Coronary artery (tissue), 2 donors: ENCODE measurements at regions not wholly inside any gene's neighbourhood (a gene's known extent, or its start where the extent isn't known, plus 50 kb on each side); places are given as distances from the start of the nearest gene placed in this dataset.

Source experiments
- DNase-seq: peaks from one replicate; pipeline ENCODE4 v3.0.0-alpha.2; 2017; ENCODE audit warnings: low spot score
- H3K27ac ChIP-seq, 2 donors: fragments of 200-600 bp; sonication (generic); one replicate each; pipeline ENCODE4 v1.5.1; 2016 to 2019
- H3K4me3 ChIP-seq: fragments of 200-600 bp; sonication (generic); 2 replicates; pipeline ENCODE4 v1.5.1; 2016; ENCODE audit warnings: mild to moderate bottlenecking, moderate library complexity
- TF ChIP-seq, protein P1 (sequence below): fragments of 200-600 bp; sonication (generic); IDR thresholded peaks from one replicate; pipeline ENCODE4 v1.5.1; 2019; ENCODE audit warnings: antibody characterized with exemption

DNA sequence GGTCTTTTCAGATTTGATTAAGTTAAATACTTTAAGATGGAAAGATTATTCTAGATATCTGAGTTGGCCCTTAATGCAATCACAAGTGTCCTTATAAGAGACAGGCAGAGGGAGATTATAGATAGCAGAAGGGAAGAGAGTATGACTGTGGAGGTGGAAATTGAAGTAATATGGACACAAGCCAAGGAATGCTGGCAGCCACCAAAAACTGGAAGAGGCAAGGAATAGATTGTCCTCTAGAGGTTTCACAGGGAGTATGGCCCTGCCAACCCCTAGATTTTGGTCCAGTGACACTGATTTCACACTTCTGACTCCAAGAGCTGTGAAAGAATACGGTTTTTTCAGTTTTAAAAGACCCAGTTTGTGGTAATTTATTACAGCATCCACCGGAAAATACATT is 1498.7 kb upstream of the CADM2 start:
- H3K27ac ChIP-seq, result no peak overlapping the region
- no peak for DNase-seq
- TF ChIP-seq, protein P1, sequence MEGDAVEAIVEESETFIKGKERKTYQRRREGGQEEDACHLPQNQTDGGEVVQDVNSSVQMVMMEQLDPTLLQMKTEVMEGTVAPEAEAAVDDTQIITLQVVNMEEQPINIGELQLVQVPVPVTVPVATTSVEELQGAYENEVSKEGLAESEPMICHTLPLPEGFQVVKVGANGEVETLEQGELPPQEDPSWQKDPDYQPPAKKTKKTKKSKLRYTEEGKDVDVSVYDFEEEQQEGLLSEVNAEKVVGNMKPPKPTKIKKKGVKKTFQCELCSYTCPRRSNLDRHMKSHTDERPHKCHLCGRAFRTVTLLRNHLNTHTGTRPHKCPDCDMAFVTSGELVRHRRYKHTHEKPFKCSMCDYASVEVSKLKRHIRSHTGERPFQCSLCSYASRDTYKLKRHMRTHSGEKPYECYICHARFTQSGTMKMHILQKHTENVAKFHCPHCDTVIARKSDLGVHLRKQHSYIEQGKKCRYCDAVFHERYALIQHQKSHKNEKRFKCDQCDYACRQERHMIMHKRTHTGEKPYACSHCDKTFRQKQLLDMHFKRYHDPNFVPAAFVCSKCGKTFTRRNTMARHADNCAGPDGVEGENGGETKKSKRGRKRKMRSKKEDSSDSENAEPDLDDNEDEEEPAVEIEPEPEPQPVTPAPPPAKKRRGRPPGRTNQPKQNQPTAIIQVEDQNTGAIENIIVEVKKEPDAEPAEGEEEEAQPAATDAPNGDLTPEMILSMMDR, result no peak
- no peak overlapping the region for H3K4me3 ChIP-seq

DNA sequence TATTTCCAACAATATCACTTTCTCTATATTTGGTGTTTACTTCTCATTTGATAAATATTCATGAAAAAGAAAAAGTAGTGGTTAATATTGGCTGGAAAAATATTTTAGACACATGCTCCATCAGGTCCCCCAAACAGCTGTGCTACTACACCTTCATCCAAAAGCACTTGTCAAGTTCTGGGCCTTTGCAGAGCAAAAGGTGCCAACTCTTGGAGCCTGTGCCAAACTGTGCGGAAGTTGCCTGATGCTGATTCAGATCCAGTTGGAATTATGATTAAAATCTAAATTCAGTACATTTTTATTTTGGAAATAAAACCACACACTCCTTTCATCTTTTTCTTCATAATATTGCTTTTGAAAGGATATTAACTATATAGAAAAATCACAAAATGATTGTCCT is 1497.4 kb upstream of the CADM2 start:
- Histone ChIP-seq H3K4me3 (no peak overlapping the region), H3K27ac (no peak overlapping the region)
- DNase-seq, result no peak
- TF ChIP-seq, protein P1, result no peak

DNA sequence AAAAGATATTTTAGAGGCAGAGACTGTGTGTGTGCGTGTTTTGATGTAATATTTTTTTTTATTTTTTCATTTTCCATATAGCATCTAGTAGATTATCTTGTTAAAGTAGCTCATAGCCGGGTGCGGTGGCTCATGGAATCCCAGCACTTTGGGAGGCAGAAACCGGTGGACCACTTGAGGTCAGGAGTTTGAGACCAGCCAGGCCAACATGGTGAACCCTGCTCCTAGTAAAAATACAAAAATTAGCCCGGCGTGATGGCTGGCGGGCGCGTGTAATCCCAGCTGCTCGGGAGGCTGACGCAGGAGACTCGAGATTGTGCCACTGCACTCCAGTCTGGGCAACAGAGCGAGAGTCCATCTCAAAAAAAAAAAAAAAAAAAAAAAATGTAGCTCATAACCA is 1481.2 kb upstream of the CADM2 start:
- H3K4me3 ChIP-seq, result no peak overlapping the region
- no peak for DNase-seq
- TF ChIP-seq, protein P1, result no peak
- H3K27ac ChIP-seq, result no peak overlapping the region

DNA sequence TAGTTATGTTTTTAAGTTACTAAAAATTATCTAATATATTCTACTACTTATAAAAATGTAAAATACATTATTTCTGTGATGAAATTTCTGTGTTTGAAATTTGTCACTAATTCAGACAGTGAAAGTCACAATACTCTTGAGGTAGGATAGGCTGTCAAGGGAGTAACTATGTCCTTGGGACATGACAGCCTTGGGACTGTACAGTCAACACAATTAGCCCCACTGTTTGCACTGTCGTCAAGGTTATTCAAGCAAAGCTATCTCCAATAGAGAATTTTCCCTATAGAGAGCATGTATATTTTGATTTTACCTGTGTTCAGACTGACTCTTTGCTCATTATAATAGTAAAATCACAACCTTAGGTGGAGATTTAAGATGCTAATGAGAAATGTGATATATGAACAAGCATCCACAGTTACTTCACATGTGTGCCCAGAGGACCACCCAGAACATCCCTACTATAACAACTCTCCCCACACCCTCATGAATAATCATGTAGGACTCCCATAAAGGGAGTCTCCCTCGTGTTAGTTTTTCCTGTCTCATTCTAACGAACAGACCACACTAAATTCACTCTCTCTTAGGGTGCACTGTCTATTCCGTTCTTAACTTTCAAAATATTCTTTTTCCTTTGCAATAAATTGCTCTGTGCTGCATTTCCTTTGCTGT is 1476.3 kb upstream of the CADM2 start:
- Histone ChIP-seq H3K4me3 (no peak overlapping the region), H3K27ac (no peak overlapping the region)
- TF ChIP-seq, protein P1, result no peak
- DNase-seq, result no peak

DNA sequence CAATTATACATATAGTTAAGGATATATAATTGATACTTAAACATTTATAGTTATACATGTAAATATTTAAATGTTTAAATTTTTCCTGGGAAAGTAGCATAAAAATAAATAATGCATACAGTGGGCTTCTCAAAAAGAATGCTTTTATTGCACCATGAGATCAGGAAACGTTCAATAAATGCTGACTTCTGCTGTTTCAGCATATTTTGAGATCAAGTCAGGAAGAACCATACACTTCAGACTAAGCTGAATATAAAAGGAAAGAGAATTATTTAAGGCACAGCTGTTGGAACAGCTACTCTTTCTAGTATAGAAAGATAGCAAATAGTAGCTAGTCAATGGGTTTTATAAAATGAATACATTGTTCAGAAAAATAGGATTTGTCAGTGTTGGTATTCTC is 1462.3 kb upstream of the CADM2 start:
- no peak overlapping the region for H3K27ac ChIP-seq
- TF ChIP-seq, protein P1, result no peak
- no peak for DNase-seq
- H3K4me3 ChIP-seq, result no peak overlapping the region

DNA sequence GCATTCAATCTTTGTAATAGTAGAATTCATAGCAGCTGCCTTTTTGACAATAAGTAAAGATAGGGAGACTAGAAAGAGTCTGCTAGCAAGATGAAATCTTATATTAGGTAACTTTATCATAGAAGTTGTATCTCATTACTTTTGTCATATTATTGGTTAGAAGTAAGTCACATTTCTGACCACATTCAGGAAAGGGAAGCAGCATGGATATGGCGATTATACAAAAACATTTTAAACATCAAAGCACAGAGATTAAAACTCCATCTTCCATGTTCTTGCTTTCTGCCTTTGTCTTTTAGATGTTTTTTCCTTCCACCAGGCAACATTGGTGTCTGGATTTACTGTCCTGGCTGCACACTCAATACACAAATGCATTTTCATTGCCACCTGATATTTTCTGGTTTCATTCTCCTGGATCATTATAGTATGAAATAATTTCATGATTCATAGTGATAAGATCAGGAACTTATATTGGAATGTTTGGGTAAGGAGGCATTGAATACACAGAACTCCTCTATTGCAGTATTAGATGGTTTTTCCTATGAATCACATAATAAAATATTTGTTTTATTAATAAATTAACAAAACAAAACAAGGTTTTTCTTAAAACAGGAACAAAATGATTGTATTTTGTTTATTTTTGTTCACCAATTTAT is 1460.3 kb upstream of the CADM2 start:
- H3K27ac ChIP-seq, result no peak overlapping the region
- no peak for DNase-seq
- H3K4me3 ChIP-seq, result no peak overlapping the region
- TF ChIP-seq, protein P1, result no peak

DNA sequence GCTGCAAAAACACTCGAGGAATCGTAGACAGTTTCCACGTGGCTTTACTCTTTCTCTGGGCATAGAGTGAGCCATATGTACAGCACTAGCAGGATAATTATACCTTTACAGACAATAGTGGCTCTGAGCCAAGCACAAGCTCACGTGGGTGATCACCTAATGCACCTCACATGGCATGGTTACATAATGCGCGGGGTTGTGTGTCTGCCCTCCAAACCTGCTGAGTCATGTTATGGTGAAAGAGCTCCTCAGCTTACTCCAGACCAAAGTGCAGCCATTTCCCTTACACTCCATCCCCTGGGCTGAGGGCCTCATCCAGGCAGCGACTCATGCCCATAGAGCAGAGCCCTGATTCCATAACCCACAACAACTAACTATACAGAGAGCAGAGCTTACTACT is 1458.4 kb upstream of the CADM2 start:
- H3K27ac ChIP-seq, result no peak overlapping the region
- DNase-seq, result no peak
- TF ChIP-seq, protein P1, result no peak
- no peak overlapping the region for H3K4me3 ChIP-seq
